HepG2 (cell line): ENCODE measurements at regions not wholly inside any gene's neighbourhood (a gene's known extent, or its start where the extent isn't known, plus 50 kb on each side); places are given as distances from the start of the nearest gene placed in this dataset.
"Not testable (repeated sequence)": the region's sequence is repeated elsewhere in the genome, so short reads cannot be mapped to it uniquely, and the experiment has no call there.

Experiments
- ATAC-seq: fragments of 200-7000 bp; cut with Tn5 transposase; 3 replicates; pipeline ENCODE4 v1.9.1; 2020; ENCODE audit warnings: mild to moderate bottlenecking, moderate library complexity
- BruUV-seq: library from RNA; stranded (reverse); fragments of 400-500 nt; replicated peaks from 2 replicates; lab custom pipeline; 2021; lab: Mats Ljungman, UMichigan
- CTCF ChIA-PET: fragments of 300-600 bp; formaldehyde crosslinking; extraction: SDS; loops from one replicate; lab custom pipeline; 2021; ENCODE audit warnings: low total read pairs, inconsistent platforms, low intra/inter-chr PET ratio; lab: Yijun Ruan, JAX
- POLR2A ChIA-PET: fragments of 350-600 bp; sonication (Branson Sonifier 250); formaldehyde crosslinking; loops from one replicate; lab custom pipeline; 2020; ENCODE audit warnings: antibody characterized with exemption, inconsistent platforms; lab: Yijun Ruan, JAX
- DNase-seq: peaks from one replicate; pipeline ENCODE4 v3.0.0-alpha.2; 2015; ENCODE audit warnings: low spot score
- FAIRE-seq: peaks from 3 replicates; lab custom pipeline; 2011; peaks lifted over from hg19 to GRCh38; lab: Jason Lieb, UNC
- H2AFZ ChIP-seq: one replicate; pipeline ENCODE4 v1.6.1; 2011; ENCODE audit warnings: low read length, inconsistent platforms
- H3K27ac ChIP-seq: fragments of 300-600 bp; 3 replicates; pipeline ENCODE4 v1.8.0; 2011; ENCODE audit warnings: mixed run types, mild to moderate bottlenecking, mixed read lengths, low read length, inconsistent platforms; ENCODE audit not compliant: insufficient read depth; ENCODE audit errors: extremely low read length
- H3K27me3 ChIP-seq, 2 experiments: fragments of 200-600 bp in 1 of 2; 2 replicates in 1 of 2; 3 replicates in 1 of 2; pipeline versions ENCODE4 v1.6.0 to v1.8.0; 2011; ENCODE audit warnings: low read length in 2 of 2, mild to moderate bottlenecking in 2 of 2, moderate library complexity in 2 of 2, inconsistent platforms in 1 of 2; ENCODE audit not compliant: insufficient read depth in 2 of 2, control insufficient read depth in 1 of 2
- H3K36me3 ChIP-seq, 2 experiments: fragments of 200-600 bp in 1 of 2; replicated peaks in 1 of 2; 2 replicates in 1 of 2; 3 replicates in 1 of 2; pipeline versions ENCODE4 v1.5.1 to v1.8.0; 2011; ENCODE audit warnings: low read length in 2 of 2, inconsistent platforms in 1 of 2; ENCODE audit not compliant: insufficient read depth in 2 of 2, control insufficient read depth in 1 of 2
- H3K4me1 ChIP-seq: 2 replicates; pipeline ENCODE4 v1.5.1; 2012; ENCODE audit warnings: low read length, inconsistent platforms; ENCODE audit not compliant: insufficient read depth
- H3K4me2 ChIP-seq: 2 replicates; pipeline ENCODE4 v1.6.0; 2011; ENCODE audit warnings: low read depth, low read length, inconsistent platforms
- H3K4me3 ChIP-seq, 3 experiments: fragments of 200-600 bp in 1 of 3; sonication (generic), shearing (Covaris generic) in 1 of 3; replicated peaks in 1 of 3; 2 replicates each; pipeline ENCODE4 v1.5.1; 2011 to 2016; ENCODE audit warnings: low read length in 3 of 3, inconsistent platforms in 2 of 3, low read depth in 2 of 3, mild to moderate bottlenecking in 2 of 3, control low read depth in 1 of 3, mixed read lengths in 1 of 3; ENCODE audit not compliant: insufficient read depth in 1 of 3
- H3K79me2 ChIP-seq: one replicate; pipeline ENCODE4 v1.6.1; 2011; ENCODE audit warnings: low read length, inconsistent platforms; ENCODE audit not compliant: insufficient read depth
- H3K9ac ChIP-seq: 2 replicates; pipeline ENCODE4 v1.6.0; 2011; ENCODE audit warnings: mild to moderate bottlenecking, low read depth, low read length, inconsistent platforms; ENCODE audit not compliant: insufficient read depth
- H3K9me3 ChIP-seq: 2 replicates; pipeline ENCODE4 v1.5.1; 2012; ENCODE audit warnings: mild to moderate bottlenecking, low read length
- H4K20me1 ChIP-seq: 2 replicates; pipeline ENCODE4 v1.6.0; 2011; ENCODE audit warnings: inconsistent platforms, mild to moderate bottlenecking, low read length, moderate library complexity; ENCODE audit not compliant: insufficient read depth
- AHDC1 ChIP-seq: sonication (generic); formaldehyde crosslinking; IDR thresholded peaks from 2 replicates; pipeline ENCODE4 v1.5.1; 2020; ENCODE audit warnings: mild to moderate bottlenecking, missing genetic modification reagents, borderline replicate concordance
- ATM ChIP-seq: fragments of 450-650 bp; IDR thresholded peaks from 2 replicates; pipeline ENCODE4 v1.7.1; 2017; ENCODE audit warnings: mild to moderate bottlenecking, borderline replicate concordance
- HDAC1 ChIP-seq: sonication (generic); formaldehyde crosslinking; IDR thresholded peaks from 2 replicates; pipeline ENCODE4 v1.5.1; 2020; ENCODE audit warnings: mild to moderate bottlenecking, missing genetic modification reagents
- NAIF1 ChIP-seq: sonication (generic); formaldehyde crosslinking; IDR thresholded peaks from 2 replicates; pipeline ENCODE4 v1.5.0; 2020; ENCODE audit warnings: mild to moderate bottlenecking, missing genetic modification reagents, borderline replicate concordance
- SUZ12 ChIP-seq: fragments of 150-350 bp; IDR thresholded peaks from 2 replicates; pipeline ENCODE4 v1.6.1; 2014; ENCODE audit warnings: low read depth, low read length
- TP53 ChIP-seq: sonication (generic); formaldehyde crosslinking; conservative IDR thresholded peaks from 2 replicates; pipeline ENCODE4 v1.4.0; 2020; ENCODE audit warnings: missing genetic modification reagents
- WGBS: methylation state at CpG from one replicate; pipeline ENCODE4 v1.1.6; 2017; ENCODE audit warnings: low lambda C conversion rate; 5-methylcytosine and 5-hydroxymethylcytosine counted together
- in situ Hi-C: cut with HindIII; loops from 2 replicates; pipeline ENCODE4 v1.10.0; 2017; ENCODE audit warnings: low pct_unique_long_range_greater_than_20kb; ENCODE audit not compliant: extremely low pct_ligation_motif_present
- intact Hi-C: fragments of 100-400 bp; cut with micrococcal nuclease; formaldehyde crosslinking; loops from one replicate; pipeline ENCODE4 v1.10.0; 2022; ENCODE audit not compliant: unreplicated experiment
- TF ChIP-seq, protein P1 (sequence below): sonication (generic); formaldehyde crosslinking; IDR thresholded peaks from 2 replicates; pipeline ENCODE4 v1.5.0; 2020; ENCODE audit warnings: missing genetic modification reagents

GRCh38 chr15:69926721-69927120 lies 171.0 kb downstream of the TLE3 start:
- no CpG with 5 or more reads among the region's 1 CpG for WGBS
- ATAC-seq (no peak), FAIRE-seq (no peak), DNase-seq (no peak)
- H3K4me2 ChIP-seq = no peak overlapping the region
- H3K36me3 ChIP-seq = no peaks in the 10 kb centered on the region
- ChIA-PET POLR2A (no interaction called here), CTCF (no interaction called here)
- H4K20me1 ChIP-seq = no peaks in the 10 kb centered on the region
- no peak overlapping the region for H2AFZ ChIP-seq
- no peaks in the 10 kb centered on the region for H3K79me2 ChIP-seq
- intact Hi-C loops (no loop called here), in situ Hi-C loops (no loop called here)
- BruUV-seq = no TSS peak
- peaks cover 16% of the 10 kb centered on the region for H3K9me3 ChIP-seq
- H3K4me1 ChIP-seq = no peaks in the 10 kb centered on the region
- TF ChIP-seq AHDC1 (CRISPR knock-in tag) = no peak
- no peak for TF ChIP-seq HDAC1 (CRISPR knock-in tag)
- no peak for TF ChIP-seq NAIF1
- no peak for TF ChIP-seq ATM
- no peak for TF ChIP-seq TP53
- TF ChIP-seq, protein P1, sequence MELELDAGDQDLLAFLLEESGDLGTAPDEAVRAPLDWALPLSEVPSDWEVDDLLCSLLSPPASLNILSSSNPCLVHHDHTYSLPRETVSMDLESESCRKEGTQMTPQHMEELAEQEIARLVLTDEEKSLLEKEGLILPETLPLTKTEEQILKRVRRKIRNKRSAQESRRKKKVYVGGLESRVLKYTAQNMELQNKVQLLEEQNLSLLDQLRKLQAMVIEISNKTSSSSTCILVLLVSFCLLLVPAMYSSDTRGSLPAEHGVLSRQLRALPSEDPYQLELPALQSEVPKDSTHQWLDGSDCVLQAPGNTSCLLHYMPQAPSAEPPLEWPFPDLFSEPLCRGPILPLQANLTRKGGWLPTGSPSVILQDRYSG (CRISPR knock-in tag) = no peak
- no peak for TF ChIP-seq SUZ12
- no peak overlapping the region for H3K27ac ChIP-seq
- no peak overlapping the region for H3K4me3 ChIP-seq
- no peak overlapping the region for H3K9ac ChIP-seq
- no peaks in the 10 kb centered on the region; a peak in 1 of 5 replicates for H3K27me3 ChIP-seq

DNA sequence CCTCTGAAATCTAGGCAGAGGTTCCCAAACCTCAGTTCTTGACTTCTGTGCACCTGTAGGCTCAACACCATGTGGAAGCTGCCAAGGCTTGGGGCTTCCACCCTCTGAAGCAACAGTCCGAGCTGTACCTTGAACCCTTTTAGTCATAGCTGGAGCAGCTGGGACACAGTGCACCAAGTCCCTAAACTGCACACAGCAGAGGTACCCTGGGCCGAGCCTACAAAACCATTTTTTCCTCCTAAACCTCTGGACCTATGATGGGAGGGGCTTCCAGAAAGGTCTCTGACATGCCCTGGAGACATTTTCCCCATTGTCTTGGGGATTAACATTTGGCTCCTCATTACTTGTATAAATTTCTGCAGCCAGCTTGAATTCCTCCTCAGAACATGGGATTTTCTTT lies 168.8 kb downstream of the TLE3 start:
- POLR2A ChIA-PET, H3K4me1 ChIP-seq, in situ Hi-C loops, FAIRE-seq, DNase-seq, BruUV-seq, H2AFZ ChIP-seq, H4K20me1 ChIP-seq, intact Hi-C loops, H3K4me3 ChIP-seq, H3K4me2 ChIP-seq, H3K27ac ChIP-seq, CTCF ChIA-PET, ATAC-seq, H3K9ac ChIP-seq, H3K79me2 ChIP-seq, H3K27me3 ChIP-seq, H3K36me3 ChIP-seq: not testable (repeated sequence)
- H3K9me3 ChIP-seq = peaks cover 16% of the 10 kb centered on the region
- WGBS = 0% methylated on average over 1 of the region's 2 CpGs
